IMR-90 (cell line): ENCODE measurements at regions not wholly inside any gene's neighbourhood (a gene's known extent, or its start where the extent isn't known, plus 50 kb on each side); places are given as distances from the start of the nearest gene placed in this dataset.

Experiments used
- ATAC-seq: fragments of 200-7000 bp; cut with Tn5 transposase; 2 replicates; pipeline ENCODE4 v1.9.1; 2020; ENCODE audit warnings: low read depth, mild to moderate bottlenecking, moderate library complexity
- BruUV-seq: library from RNA; stranded (reverse); fragments of 400-500 nt; replicated peaks from 2 replicates; lab custom pipeline; 2021; lab: Mats Ljungman, UMichigan
- CTCF ChIA-PET: fragments of 300-600 bp; formaldehyde crosslinking; extraction: SDS; loops from one replicate; lab custom pipeline; 2021; ENCODE audit warnings: antibody characterized with exemption; lab: Yijun Ruan, JAX
- POLR2A ChIA-PET: fragments of 300-600 bp; sonication (Branson Sonifier 250); formaldehyde crosslinking; loops from one replicate; lab custom pipeline; 2022; ENCODE audit warnings: antibody characterized with exemption; ENCODE audit not compliant: unreplicated experiment; lab: Charles Lee
- DNase-seq: peaks from one replicate; pipeline ENCODE4 v3.0.0; 2013
- H2AFZ ChIP-seq: replicated peaks from 2 replicates; pipeline ENCODE3; 2013; ENCODE audit warnings: low read length, mild to moderate bottlenecking; ENCODE audit not compliant: poor library complexity
- H2AK5ac ChIP-seq: 2 replicates; pipeline ENCODE4 v1.6.1; 2013; ENCODE audit warnings: low read depth, low read length, inconsistent platforms
- H2AK9ac ChIP-seq: replicated peaks from 2 replicates; pipeline ENCODE3; 2013; ENCODE audit warnings: mild to moderate bottlenecking, low read depth, low read length, moderate library complexity; ENCODE audit not compliant: poor library complexity
- H2BK120ac ChIP-seq: 2 replicates; pipeline ENCODE4 v1.6.1; 2013; ENCODE audit warnings: low read depth, low read length, inconsistent platforms
- H2BK15ac ChIP-seq: 3 replicates; pipeline ENCODE4 v1.6.1; 2013; ENCODE audit warnings: low read depth, low read length, inconsistent platforms
- H2BK20ac ChIP-seq: 2 replicates; pipeline ENCODE4 v1.6.1; 2013; ENCODE audit warnings: low read depth, mild to moderate bottlenecking, inconsistent platforms, low read length, moderate library complexity
- H2BK5ac ChIP-seq: 2 replicates; pipeline ENCODE4 v1.6.1; 2013; ENCODE audit warnings: mild to moderate bottlenecking, low read depth, low read length, inconsistent platforms; ENCODE audit not compliant: poor library complexity, severe bottlenecking
- H3K14ac ChIP-seq: replicated peaks from 2 replicates; pipeline ENCODE4 v1.6.1; 2013; ENCODE audit warnings: low read depth, low read length, inconsistent platforms
- H3K18ac ChIP-seq: 2 replicates; pipeline ENCODE4 v1.6.1; 2013; ENCODE audit warnings: low read depth, low read length, control low read depth
- H3K23ac ChIP-seq: 2 replicates; pipeline ENCODE4 v1.6.1; 2013; ENCODE audit warnings: low read depth, low read length, inconsistent platforms
- H3K27ac ChIP-seq: 2 replicates; pipeline ENCODE4 v1.5.1; 2013; ENCODE audit warnings: mild to moderate bottlenecking, control low read depth, low read length; ENCODE audit not compliant: insufficient read depth
- H3K27me3 ChIP-seq: 2 replicates; pipeline ENCODE4 v1.6.1; 2013; ENCODE audit warnings: low read length; ENCODE audit not compliant: control insufficient read depth, insufficient read depth
- H3K36me3 ChIP-seq: 2 replicates; pipeline ENCODE4 v1.6.1; 2013; ENCODE audit warnings: low read length, mixed read lengths; ENCODE audit not compliant: control insufficient read depth, insufficient read depth
- H3K4ac ChIP-seq: 2 replicates; pipeline ENCODE4 v1.6.1; 2013; ENCODE audit warnings: low read depth, low read length, inconsistent platforms
- H3K4me1 ChIP-seq: 2 replicates; pipeline ENCODE4 v1.6.1; 2013; ENCODE audit warnings: low read length, mixed read lengths; ENCODE audit not compliant: control insufficient read depth, insufficient read depth
- H3K4me2 ChIP-seq: 2 replicates; pipeline ENCODE4 v1.6.1; 2013; ENCODE audit warnings: low read depth, mild to moderate bottlenecking, control low read depth, low read length, moderate library complexity
- H3K4me3 ChIP-seq: 2 replicates; pipeline ENCODE4 v1.5.1; 2013; ENCODE audit warnings: low read depth, mild to moderate bottlenecking, control low read depth, low read length, moderate library complexity; ENCODE audit not compliant: insufficient read depth
- H3K56ac ChIP-seq: 2 replicates; pipeline ENCODE4 v1.6.1; 2013; ENCODE audit warnings: low read length, inconsistent platforms; ENCODE audit not compliant: insufficient read depth; ENCODE audit errors: extremely low read depth
- H3K79me1 ChIP-seq, 2 experiments: 2 replicates each; pipeline ENCODE4 v1.6.1; 2013; ENCODE audit warnings: low read length in 2 of 2, inconsistent platforms in 1 of 2, low read depth in 1 of 2
- H3K9ac ChIP-seq: 2 replicates; pipeline ENCODE4 v1.6.1; 2013; ENCODE audit warnings: low read depth, low read length, control low read depth
- H3K9me1 ChIP-seq: 2 replicates; pipeline ENCODE4 v1.6.1; 2013; ENCODE audit warnings: low read length, inconsistent platforms; ENCODE audit not compliant: insufficient read depth
- H3K9me3 ChIP-seq: 2 replicates; pipeline ENCODE4 v1.6.1; 2013; ENCODE audit warnings: low read length; ENCODE audit not compliant: control insufficient read depth, insufficient read depth
- H4K20me1 ChIP-seq: 2 replicates; pipeline ENCODE4 v1.6.1; 2013; ENCODE audit warnings: low read length, inconsistent platforms; ENCODE audit not compliant: insufficient read depth
- H4K5ac ChIP-seq: 2 replicates; pipeline ENCODE4 v1.6.1; 2013; ENCODE audit warnings: mild to moderate bottlenecking, low read depth, low read length, control low read depth
- H4K8ac ChIP-seq, 2 experiments: 2 replicates each; pipeline ENCODE4 v1.6.1; 2013; ENCODE audit warnings: low read depth in 2 of 2, low read length in 2 of 2, control low read depth in 1 of 2, inconsistent platforms in 1 of 2
- H4K91ac ChIP-seq: 2 replicates; pipeline ENCODE4 v1.6.1; 2013; ENCODE audit warnings: low read depth, low read length, inconsistent platforms; ENCODE audit not compliant: insufficient read depth
- BHLHE40 ChIP-seq: fragments of 150-350 bp; IDR thresholded peaks from 2 replicates; pipeline ENCODE4 v1.6.1; 2016; ENCODE audit warnings: mild to moderate bottlenecking, low read depth, low read length
- CEBPB ChIP-seq: IDR thresholded peaks from 2 replicates; pipeline ENCODE4 v1.6.1; 2012; ENCODE audit warnings: low read depth, low read length, improper control_type of control experiment
- CHD1 ChIP-seq: IDR thresholded peaks from 2 replicates; pipeline ENCODE4 v1.6.1; 2012; ENCODE audit warnings: low read depth, low read length, improper control_type of control experiment
- ELK1 ChIP-seq: fragments of 150-350 bp; IDR thresholded peaks from 2 replicates; pipeline ENCODE4 v1.6.1; 2016; ENCODE audit warnings: low read depth, mild to moderate bottlenecking, low read length, moderate library complexity, borderline replicate concordance
- FOS ChIP-seq: fragments of 150-350 bp; IDR thresholded peaks from 2 replicates; pipeline ENCODE4 v1.6.1; 2016; ENCODE audit warnings: low read depth, low read length
- MAFK ChIP-seq: IDR thresholded peaks from 2 replicates; pipeline ENCODE4 v1.6.1; 2012; ENCODE audit warnings: low read depth, low read length, improper control_type of control experiment
- MAZ ChIP-seq: IDR thresholded peaks from 2 replicates; pipeline ENCODE4 v1.6.1; 2012; ENCODE audit warnings: low read depth, mild to moderate bottlenecking, low read length, improper control_type of control experiment, moderate library complexity, borderline replicate concordance
- MXI1 ChIP-seq: IDR thresholded peaks from 2 replicates; pipeline ENCODE4 v1.6.1; 2012; ENCODE audit warnings: low read depth, mild to moderate bottlenecking, low read length, moderate library complexity, borderline replicate concordance
- NFE2L2 ChIP-seq: fragments of 150-350 bp; IDR thresholded peaks from 2 replicates; pipeline ENCODE4 v1.6.1; 2016; ENCODE audit warnings: low read depth, mild to moderate bottlenecking, low read length
- POLR2A ChIP-seq: IDR thresholded peaks from 2 replicates; pipeline ENCODE4 v1.6.1; 2012; ENCODE audit warnings: mild to moderate bottlenecking, low read depth, low read length
- RAD21 ChIP-seq: IDR thresholded peaks from 2 replicates; pipeline ENCODE4 v1.6.1; 2012; ENCODE audit warnings: low read length, improper control_type of control experiment
- RCOR1 ChIP-seq: IDR thresholded peaks from 2 replicates; pipeline ENCODE4 v1.6.1; 2012; ENCODE audit warnings: mild to moderate bottlenecking, low read length, improper control_type of control experiment; ENCODE audit not compliant: insufficient replicate concordance
- RFX5 ChIP-seq: IDR thresholded peaks from 2 replicates; pipeline ENCODE4 v1.8.0; 2012; ENCODE audit warnings: low read depth, mild to moderate bottlenecking, low read length, moderate library complexity
- SMC3 ChIP-seq: fragments of 150-350 bp; IDR thresholded peaks from 2 replicates; pipeline ENCODE4 v1.6.1; 2016; ENCODE audit warnings: low read depth, mild to moderate bottlenecking, antibody characterized with exemption, low read length, moderate library complexity
- WGBS, 2 experiments: methylation state at CpG; one replicate each; pipeline versions ENCODE4 v1.1.5 to v1.1.7; 2013; ENCODE audit warnings: missing lambda C conversion rate in 2 of 2; ENCODE audit not compliant: insufficient read length in 1 of 2; ENCODE audit errors: extremely low coverage in 2 of 2; 5-methylcytosine and 5-hydroxymethylcytosine counted together
- dilution Hi-C: fragments of 300-500 bp; cut with HindIII; formaldehyde crosslinking; loops from one replicate; pipeline ENCODE4 v1.14.3; 2018; ENCODE audit warnings: low sequenced_read_pairs; ENCODE audit not compliant: unreplicated experiment
- in situ Hi-C: fragments of 300-500 bp; cut with MboI; formaldehyde crosslinking; loops from 3 replicates; pipeline ENCODE4 v1.14.3; 2019; ENCODE audit warnings: low sequenced_read_pairs, inconsistent platforms, mixed read lengths
- intact Hi-C: fragments of 100-400 bp; cut with micrococcal nuclease; formaldehyde crosslinking; loops from 2 replicates; pipeline ENCODE4 v1.10.0; 2022
- TF ChIP-seq, protein P1 (sequence below): conservative IDR thresholded peaks from 2 replicates; pipeline ENCODE4 v1.5.1; 2012; ENCODE audit warnings: mild to moderate bottlenecking, low read depth, low read length, improper control_type of control experiment
- TF ChIP-seq, protein P2 (sequence below): fragments of 150-350 bp; IDR thresholded peaks from 2 replicates; pipeline ENCODE4 v1.6.1; 2017; ENCODE audit warnings: mild to moderate bottlenecking, antibody characterized with exemption, low read length, low read depth

DNA sequence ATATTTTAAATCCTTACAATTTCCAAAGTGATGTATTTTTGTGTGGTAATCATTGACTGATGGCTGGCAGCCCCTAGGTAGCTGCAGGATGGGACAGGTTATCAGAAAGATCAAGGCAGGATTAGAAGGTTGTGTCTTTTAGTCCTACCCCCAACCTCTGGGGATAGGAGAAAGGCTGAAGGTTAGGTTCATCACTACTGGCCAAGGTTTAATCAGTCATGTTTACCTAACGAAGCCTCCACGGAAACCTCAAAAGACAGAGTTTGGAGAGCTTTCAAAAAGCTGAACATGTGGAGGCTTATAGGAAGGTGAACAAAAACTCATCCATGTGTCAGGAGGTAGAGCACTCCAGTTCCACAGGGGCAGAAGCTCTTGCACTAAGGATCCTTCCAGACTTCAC, 77.5 kb upstream of the CD163 start:
- CTCF ChIA-PET = no interaction called here
- Histone ChIP-seq H3K14ac (no peak overlapping the region), H2AFZ (no peak overlapping the region), H3K4me1 (no peaks in the 10 kb centered on the region), H3K27ac (no peak overlapping the region), H2AK9ac (no peak overlapping the region), H3K36me3 (no peaks in the 10 kb centered on the region), H3K79me1 (no peaks in the 10 kb centered on the region), H3K9ac (no peak overlapping the region), H3K4me3 (no peak overlapping the region), H3K27me3 (no peaks in the 10 kb centered on the region), H2AK5ac (no peak overlapping the region), H3K9me3 (no peaks in the 10 kb centered on the region; the same call in 1 of the 2 replicates), H3K4ac (no peak overlapping the region), H2BK20ac (no peak overlapping the region), H3K56ac (no peak overlapping the region), H3K9me1 (no peaks in the 10 kb centered on the region), H3K18ac (no peak overlapping the region), H2BK15ac (no peak overlapping the region), H2BK120ac (no peak overlapping the region), H2BK5ac (no peak overlapping the region), H3K23ac (no peak overlapping the region), H4K91ac (no peak overlapping the region), H3K4me2 (no peak overlapping the region), H4K8ac (no peak overlapping the region), H4K5ac (no peak overlapping the region), H4K20me1 (no peaks in the 10 kb centered on the region)
- dilution Hi-C loops (no loop called here), in situ Hi-C loops (no loop called here), intact Hi-C loops (no loop called here)
- DNase-seq = no peak
- no TSS peak for BruUV-seq
- WGBS, 2 experiments = no CpG with 5 or more reads among the region's 2 CpGs
- TF ChIP-seq, protein P1, sequence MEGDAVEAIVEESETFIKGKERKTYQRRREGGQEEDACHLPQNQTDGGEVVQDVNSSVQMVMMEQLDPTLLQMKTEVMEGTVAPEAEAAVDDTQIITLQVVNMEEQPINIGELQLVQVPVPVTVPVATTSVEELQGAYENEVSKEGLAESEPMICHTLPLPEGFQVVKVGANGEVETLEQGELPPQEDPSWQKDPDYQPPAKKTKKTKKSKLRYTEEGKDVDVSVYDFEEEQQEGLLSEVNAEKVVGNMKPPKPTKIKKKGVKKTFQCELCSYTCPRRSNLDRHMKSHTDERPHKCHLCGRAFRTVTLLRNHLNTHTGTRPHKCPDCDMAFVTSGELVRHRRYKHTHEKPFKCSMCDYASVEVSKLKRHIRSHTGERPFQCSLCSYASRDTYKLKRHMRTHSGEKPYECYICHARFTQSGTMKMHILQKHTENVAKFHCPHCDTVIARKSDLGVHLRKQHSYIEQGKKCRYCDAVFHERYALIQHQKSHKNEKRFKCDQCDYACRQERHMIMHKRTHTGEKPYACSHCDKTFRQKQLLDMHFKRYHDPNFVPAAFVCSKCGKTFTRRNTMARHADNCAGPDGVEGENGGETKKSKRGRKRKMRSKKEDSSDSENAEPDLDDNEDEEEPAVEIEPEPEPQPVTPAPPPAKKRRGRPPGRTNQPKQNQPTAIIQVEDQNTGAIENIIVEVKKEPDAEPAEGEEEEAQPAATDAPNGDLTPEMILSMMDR = no peak
- no peak for TF ChIP-seq ELK1
- no peak for TF ChIP-seq SMC3
- no peak for TF ChIP-seq RCOR1
- TF ChIP-seq POLR2A = no peak
- TF ChIP-seq MXI1 = no peak
- TF ChIP-seq CEBPB = no peak
- TF ChIP-seq CHD1 = no peak
- TF ChIP-seq MAZ = no peak
- no peak for TF ChIP-seq FOS
- TF ChIP-seq RAD21 = no peak
- TF ChIP-seq NFE2L2 = no peak
- TF ChIP-seq RFX5 = no peak
- TF ChIP-seq BHLHE40 = no peak
- no peak for TF ChIP-seq MAFK
- TF ChIP-seq, protein P2, sequence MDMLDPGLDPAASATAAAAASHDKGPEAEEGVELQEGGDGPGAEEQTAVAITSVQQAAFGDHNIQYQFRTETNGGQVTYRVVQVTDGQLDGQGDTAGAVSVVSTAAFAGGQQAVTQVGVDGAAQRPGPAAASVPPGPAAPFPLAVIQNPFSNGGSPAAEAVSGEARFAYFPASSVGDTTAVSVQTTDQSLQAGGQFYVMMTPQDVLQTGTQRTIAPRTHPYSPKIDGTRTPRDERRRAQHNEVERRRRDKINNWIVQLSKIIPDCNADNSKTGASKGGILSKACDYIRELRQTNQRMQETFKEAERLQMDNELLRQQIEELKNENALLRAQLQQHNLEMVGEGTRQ = no peak
- POLR2A ChIA-PET = no interaction called here
- ATAC-seq = no peak
